Kidney capillary endothelial cell (primary cell): ENCODE measurements at regions not wholly inside any gene's neighbourhood (a gene's known extent, or its start where the extent isn't known, plus 50 kb on each side); places are given as distances from the start of the nearest gene placed in this dataset.
"Not testable (repeated sequence)": the region's sequence is repeated elsewhere in the genome, so short reads cannot be mapped to it uniquely, and the experiment has no call there.

Experiments
- DNase-seq: peaks from one replicate; pipeline ENCODE4 v3.0.0-alpha.2; 2018; ENCODE audit warnings: low spot score

GRCh38 chr12:131521326-131521725 lies 189.6 kb upstream of the SFSWAP start:
- no peak for DNase-seq

GRCh38 chr12:131525795-131526508 lies 184.9 kb upstream of the SFSWAP start:
- DNase-seq = no peak

- no peak for DNase-seq
Measured at GRCh38 chr12:131527092-131527491, 183.8 kb upstream of the SFSWAP start.

- DNase-seq = no peak
Measured at GRCh38 chr12:131527736-131528135, 183.2 kb upstream of the SFSWAP start.

- no peak for DNase-seq
Measured at GRCh38 chr12:131528144-131528543, 182.7 kb upstream of the SFSWAP start.

GRCh38 chr12:131528667-131529066 lies 182.2 kb upstream of the SFSWAP start:
- DNase-seq = no peak

GRCh38 chr12:131529196-131530040 lies 181.5 kb upstream of the SFSWAP start:
- no peak for DNase-seq

- DNase-seq = no peak
Measured at GRCh38 chr12:131530041-131530332, 180.9 kb upstream of the SFSWAP start.

GRCh38 chr12:131530422-131530821 lies 180.5 kb upstream of the SFSWAP start:
- DNase-seq = no peak

GRCh38 chr12:131533139-131533538 lies 177.8 kb upstream of the SFSWAP start:
- no peak for DNase-seq

GRCh38 chr12:131535779-131536178 lies 175.1 kb upstream of the SFSWAP start:
- no peak for DNase-seq

GRCh38 chr12:131536337-131536736 lies 174.6 kb upstream of the SFSWAP start:
- no peak for DNase-seq

- DNase-seq = no peak
Measured at GRCh38 chr12:131536766-131537165, 174.1 kb upstream of the SFSWAP start.

GRCh38 chr12:131537267-131537958 lies 173.5 kb upstream of the SFSWAP start:
- no peak for DNase-seq

GRCh38 chr12:131539381-131539780 lies 171.5 kb upstream of the SFSWAP start:
- DNase-seq = no peak

- DNase-seq = no peak
Measured at GRCh38 chr12:131540138-131540623, 170.7 kb upstream of the SFSWAP start.

- not testable (repeated sequence) for DNase-seq
Measured at GRCh38 chr12:131541512-131541911, 169.4 kb upstream of the SFSWAP start.

- DNase-seq = no peak
Measured at GRCh38 chr12:131542351-131542750, 168.5 kb upstream of the SFSWAP start.

GRCh38 chr12:131543040-131543439 lies 167.8 kb upstream of the SFSWAP start:
- no peak for DNase-seq

- no peak for DNase-seq
Measured at GRCh38 chr12:131547555-131547954, 163.3 kb upstream of the SFSWAP start.

GRCh38 chr12:131550121-131550520 lies 160.8 kb upstream of the SFSWAP start:
- no peak for DNase-seq

- no peak for DNase-seq
Measured at GRCh38 chr12:131551675-131552491, 159.0 kb upstream of the SFSWAP start.
